Ishikawa (cell line): ENCODE measurements at regions not wholly inside any gene's neighbourhood (a gene's known extent, or its start where the extent isn't known, plus 50 kb on each side); places are given as distances from the start of the nearest gene placed in this dataset.

Source experiments
- CEBPB ChIP-seq: IDR thresholded peaks from 2 replicates; pipeline ENCODE4 v1.6.1; 2012
- CREB1 ChIP-seq: IDR thresholded peaks from 2 replicates; pipeline ENCODE4 v1.6.1; 2012; ENCODE audit warnings: low read depth
- EGR1 ChIP-seq: IDR thresholded peaks from 2 replicates; pipeline ENCODE4 v1.6.1; 2012
- EP300 ChIP-seq: IDR thresholded peaks from 2 replicates; pipeline ENCODE4 v1.6.1; 2012; ENCODE audit warnings: borderline replicate concordance
- FOXM1 ChIP-seq: IDR thresholded peaks from 2 replicates; pipeline ENCODE4 v1.6.1; 2012; ENCODE audit warnings: low read depth, borderline replicate concordance
- MAX ChIP-seq: IDR thresholded peaks from 2 replicates; pipeline ENCODE4 v1.6.1; 2012
- NFIC ChIP-seq: IDR thresholded peaks from 2 replicates; pipeline ENCODE4 v1.6.1; 2012
- RAD21 ChIP-seq: IDR thresholded peaks from 2 replicates; pipeline ENCODE4 v1.6.1; 2012; ENCODE audit warnings: low read depth
- TAF1 ChIP-seq: IDR thresholded peaks from 2 replicates; pipeline ENCODE4 v1.6.1; 2012; ENCODE audit warnings: low read depth, mild to moderate bottlenecking
- TCF12 ChIP-seq: IDR thresholded peaks from 2 replicates; pipeline ENCODE4 v1.6.1; 2012; ENCODE audit warnings: low read depth
- TEAD4 ChIP-seq: IDR thresholded peaks from 2 replicates; pipeline ENCODE4 v1.6.1; 2012
- USF1 ChIP-seq: IDR thresholded peaks from 2 replicates; pipeline ENCODE4 v1.6.1; 2012
- YY1 ChIP-seq: IDR thresholded peaks from 2 replicates; pipeline ENCODE4 v1.6.1; 2012; ENCODE audit warnings: low read depth
- ZBTB7A ChIP-seq: IDR thresholded peaks from 2 replicates; pipeline ENCODE4 v1.6.1; 2012; ENCODE audit warnings: low read depth
- TF ChIP-seq, protein P1 (sequence below): IDR thresholded peaks from 2 replicates; pipeline ENCODE4 v1.6.1; 2012; ENCODE audit warnings: low read depth, mild to moderate bottlenecking

DNA sequence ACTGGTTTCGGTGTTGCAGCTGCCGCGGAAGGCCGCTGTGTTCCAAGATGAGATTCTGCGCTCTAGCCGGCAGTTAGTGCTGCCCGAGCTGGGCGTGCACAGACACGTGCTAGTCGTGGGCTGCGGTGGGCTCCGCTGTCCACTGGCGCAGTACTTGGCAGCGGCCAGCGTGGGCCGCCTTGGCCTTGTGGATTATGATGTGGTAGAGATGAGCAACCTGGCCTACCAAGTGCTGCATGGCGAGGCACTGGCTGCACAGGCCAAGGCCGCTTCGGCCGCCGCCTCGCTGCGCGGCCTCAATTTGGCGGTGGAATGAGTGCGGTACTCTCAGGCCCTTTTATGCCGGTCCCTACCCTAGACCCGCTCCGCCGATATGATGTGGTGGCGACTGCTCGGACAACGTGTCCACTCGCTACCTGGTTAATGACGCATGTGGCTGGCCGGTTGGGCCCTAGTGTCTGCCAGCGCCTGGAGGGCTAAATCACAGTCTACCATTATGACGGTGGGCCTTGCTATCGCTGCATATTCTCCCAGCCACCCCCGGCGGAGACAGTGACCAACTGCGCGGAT lies 102.2 kb downstream of the SNAPC1 start:
- TF ChIP-seq TEAD4, result no peak
- TF ChIP-seq NFIC, result no peak
- no peak for TF ChIP-seq YY1
- TF ChIP-seq TAF1, result no peak
- no peak for TF ChIP-seq FOXM1
- no peak for TF ChIP-seq USF1
- TF ChIP-seq RAD21, result no peak
- TF ChIP-seq, protein P1, sequence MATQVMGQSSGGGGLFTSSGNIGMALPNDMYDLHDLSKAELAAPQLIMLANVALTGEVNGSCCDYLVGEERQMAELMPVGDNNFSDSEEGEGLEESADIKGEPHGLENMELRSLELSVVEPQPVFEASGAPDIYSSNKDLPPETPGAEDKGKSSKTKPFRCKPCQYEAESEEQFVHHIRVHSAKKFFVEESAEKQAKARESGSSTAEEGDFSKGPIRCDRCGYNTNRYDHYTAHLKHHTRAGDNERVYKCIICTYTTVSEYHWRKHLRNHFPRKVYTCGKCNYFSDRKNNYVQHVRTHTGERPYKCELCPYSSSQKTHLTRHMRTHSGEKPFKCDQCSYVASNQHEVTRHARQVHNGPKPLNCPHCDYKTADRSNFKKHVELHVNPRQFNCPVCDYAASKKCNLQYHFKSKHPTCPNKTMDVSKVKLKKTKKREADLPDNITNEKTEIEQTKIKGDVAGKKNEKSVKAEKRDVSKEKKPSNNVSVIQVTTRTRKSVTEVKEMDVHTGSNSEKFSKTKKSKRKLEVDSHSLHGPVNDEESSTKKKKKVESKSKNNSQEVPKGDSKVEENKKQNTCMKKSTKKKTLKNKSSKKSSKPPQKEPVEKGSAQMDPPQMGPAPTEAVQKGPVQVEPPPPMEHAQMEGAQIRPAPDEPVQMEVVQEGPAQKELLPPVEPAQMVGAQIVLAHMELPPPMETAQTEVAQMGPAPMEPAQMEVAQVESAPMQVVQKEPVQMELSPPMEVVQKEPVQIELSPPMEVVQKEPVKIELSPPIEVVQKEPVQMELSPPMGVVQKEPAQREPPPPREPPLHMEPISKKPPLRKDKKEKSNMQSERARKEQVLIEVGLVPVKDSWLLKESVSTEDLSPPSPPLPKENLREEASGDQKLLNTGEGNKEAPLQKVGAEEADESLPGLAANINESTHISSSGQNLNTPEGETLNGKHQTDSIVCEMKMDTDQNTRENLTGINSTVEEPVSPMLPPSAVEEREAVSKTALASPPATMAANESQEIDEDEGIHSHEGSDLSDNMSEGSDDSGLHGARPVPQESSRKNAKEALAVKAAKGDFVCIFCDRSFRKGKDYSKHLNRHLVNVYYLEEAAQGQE, result no peak
- no peak for TF ChIP-seq CREB1
- no peak for TF ChIP-seq EP300
- no peak for TF ChIP-seq TCF12
- no peak for TF ChIP-seq EGR1
- TF ChIP-seq MAX, result no peak
- no peak for TF ChIP-seq ZBTB7A

DNA sequence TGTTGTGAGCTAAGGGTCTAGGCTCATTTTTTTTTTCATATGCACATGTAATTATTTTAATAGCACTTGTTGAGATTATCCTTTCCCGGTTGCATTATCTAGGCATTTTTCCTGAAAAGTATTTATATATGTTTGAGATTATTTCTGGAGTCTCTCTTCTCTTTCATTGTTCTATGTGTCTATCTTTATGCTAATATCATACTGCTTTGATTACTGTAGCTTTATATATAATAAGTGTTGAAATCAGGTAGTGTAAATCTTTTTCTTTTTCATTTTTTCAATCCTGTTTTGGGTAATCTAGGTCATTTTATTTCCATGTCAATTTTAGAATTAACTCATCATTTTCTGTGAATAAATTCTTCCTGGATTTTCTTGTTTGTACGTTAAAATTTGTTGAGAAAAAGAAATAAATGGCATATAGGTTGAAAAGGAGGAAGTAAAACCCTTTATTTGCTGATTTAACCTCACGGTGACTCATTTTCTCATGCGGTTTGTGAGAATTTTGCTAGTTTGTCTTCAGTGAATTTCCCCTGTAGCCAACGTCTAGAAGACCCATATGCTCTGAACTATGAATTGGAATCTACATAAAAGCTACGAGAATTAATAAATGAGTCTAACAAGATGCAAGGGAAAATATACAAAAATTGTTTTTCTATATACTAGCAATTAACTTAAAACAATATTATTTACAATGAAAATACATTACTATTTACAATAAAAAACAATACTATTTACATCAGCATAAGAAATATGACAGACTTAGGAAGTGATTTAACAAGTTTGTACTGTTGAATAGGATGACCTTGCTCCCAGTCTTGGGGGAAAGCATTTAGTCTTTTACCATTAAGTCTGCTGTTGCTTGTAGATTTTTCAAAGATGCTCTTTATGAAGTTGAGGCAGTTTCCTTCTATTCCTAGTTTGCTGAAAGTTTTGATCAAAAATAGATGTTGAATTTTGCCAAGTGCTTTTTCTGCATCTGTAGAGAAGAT lies 105.0 kb downstream of the SNAPC1 start:
- TF ChIP-seq CEBPB (no peak), TEAD4 (no peak), FOXM1 (no peak), TCF12 (no peak), USF1 (no peak), RAD21 (no peak), NFIC (no peak), ZBTB7A (no peak), EP300 (no peak), MAX (no peak), TAF1 (no peak), YY1 (no peak), EGR1 (no peak)
- TF ChIP-seq, protein P1, result no peak

DNA sequence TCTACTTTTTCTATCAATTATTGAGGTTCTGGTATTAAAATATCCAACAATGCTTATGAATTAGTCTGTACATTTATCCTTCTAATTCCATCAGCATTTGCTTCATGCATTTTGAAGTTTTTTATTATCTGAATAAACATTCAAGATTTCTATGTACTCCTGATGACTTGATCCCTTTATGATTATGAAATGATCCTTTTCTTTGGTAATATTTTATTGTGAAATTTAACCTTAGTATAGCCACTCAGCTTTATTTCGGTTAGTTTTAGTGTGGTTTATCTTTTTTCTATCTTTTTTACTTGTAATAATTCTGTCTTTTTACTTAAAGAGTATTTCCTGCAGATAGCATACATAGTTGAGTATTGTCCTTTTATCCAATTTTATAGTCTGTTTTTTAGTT lies 106.6 kb downstream of the SNAPC1 start:
- TF ChIP-seq CREB1 (no peak), CEBPB (no peak), MAX (no peak), FOXM1 (no peak), TCF12 (no peak), YY1 (no peak)

GRCh38 chr14:61870163-61870562 lies 107.9 kb downstream of the SNAPC1 start:
- TF ChIP-seq MAX (no peak), EGR1 (no peak), CREB1 (no peak), ZBTB7A (no peak), FOXM1 (no peak), YY1 (no peak), TCF12 (no peak), NFIC (no peak), EP300 (no peak), CEBPB (no peak), USF1 (no peak), RAD21 (no peak)
- TF ChIP-seq, protein P1, result no peak
